Epidermal melanocyte (primary cell): ENCODE measurements at regions not wholly inside any gene's neighbourhood (a gene's known extent, or its start where the extent isn't known, plus 50 kb on each side); places are given as distances from the start of the nearest gene placed in this dataset.
"Not testable (repeated sequence)": the region's sequence is repeated elsewhere in the genome, so short reads cannot be mapped to it uniquely, and the experiment has no call there.

Experiments used
- DNase-seq: peaks from one replicate; pipeline ENCODE4 v3.0.0; 2011; ENCODE audit warnings: low spot score; ENCODE audit not compliant: insufficient read length

GRCh38 chrX:2572740-2573139 is 72.0 kb upstream of the DHRSX start:
- no peak for DNase-seq

- DNase-seq, result no peak
Observed at GRCh38 chrX:2568125-2568524, 67.3 kb upstream of the DHRSX start.

GRCh38 chrX:2566055-2566454 is 65.3 kb upstream of the DHRSX start:
- DNase-seq, result no peak

GRCh38 chrX:2561456-2561855 is 60.7 kb upstream of the DHRSX start:
- no peak for DNase-seq

- no peak for DNase-seq
Observed at GRCh38 chrX:2559124-2559523, 58.3 kb upstream of the DHRSX start.

GRCh38 chrX:2554891-2555290 is 54.1 kb upstream of the DHRSX start:
- DNase-seq, result peak; percentile 8

- not testable (repeated sequence) for DNase-seq
Observed at GRCh38 chrX:2554066-2554465, 53.3 kb upstream of the DHRSX start.

- peak; percentile 88 for DNase-seq
Observed at GRCh38 chrX:2552621-2553201, 51.9 kb upstream of the DHRSX start.

- DNase-seq, result peak; percentile 16
Observed at GRCh38 chrX:2550328-2551020, 49.7 kb upstream of the DHRSX start.
